CD4-positive, alpha-beta T cell (primary cell): ENCODE measurements at regions not wholly inside any gene's neighbourhood (a gene's known extent, or its start where the extent isn't known, plus 50 kb on each side); places are given as distances from the start of the nearest gene placed in this dataset.

Source experiments
- ATAC-seq: fragments of 200-7000 bp; cut with Tn5 transposase; one replicate; pipeline ENCODE4 v1.10.0; 2022; ENCODE audit warnings: mild to moderate bottlenecking; ENCODE audit not compliant: poor library complexity
- CTCF ChIA-PET: fragments of 350-600 bp; sonication (Branson Sonifier 250); formaldehyde crosslinking; loops from one replicate; lab custom pipeline; 2021; ENCODE audit warnings: antibody characterized with exemption, inconsistent platforms; lab: Charles Lee
- POLR2A ChIA-PET: fragments of 350-600 bp; sonication (Branson Sonifier 250); formaldehyde crosslinking; loops from one replicate; lab custom pipeline; 2021; ENCODE audit warnings: antibody characterized with exemption, inconsistent platforms; lab: Charles Lee
- DNase-seq, 14 experiments: peaks; one replicate each; pipeline ENCODE4 v3.0.0-alpha.2; 2013 to 2020; ENCODE audit warnings: mixed read lengths in 2 of 14
- H3K27ac ChIP-seq, 2 donors: one replicate each; pipeline versions ENCODE4 v1.5.1 to v1.7.0; 2013; ENCODE audit warnings: low read length in 2 of 2, low read depth in 1 of 2, mild to moderate bottlenecking in 1 of 2
- H3K27me3 ChIP-seq, 2 experiments: 1 replicate in 1 of 2; 2 replicates in 1 of 2; pipeline versions ENCODE4 v1.6.1 to v1.7.0; 2013; ENCODE audit warnings: low read length in 2 of 2, control low read depth in 1 of 2, mild to moderate bottlenecking in 1 of 2, moderate library complexity in 1 of 2; ENCODE audit not compliant: insufficient read depth in 2 of 2, control insufficient read depth in 1 of 2
- H3K36me3 ChIP-seq: one replicate; pipeline ENCODE4 v1.6.1; 2013; ENCODE audit warnings: low read length, control low read depth; ENCODE audit not compliant: insufficient read depth
- H3K4me1 ChIP-seq: one replicate; pipeline ENCODE4 v1.6.1; 2013; ENCODE audit warnings: low read length, control low read depth; ENCODE audit not compliant: insufficient read depth
- H3K4me3 ChIP-seq: one replicate; pipeline ENCODE4 v1.5.1; 2013; ENCODE audit warnings: mild to moderate bottlenecking, low read length, moderate library complexity
- H3K9me3 ChIP-seq, 2 experiments: 1 replicate in 1 of 2; 2 replicates in 1 of 2; pipeline versions ENCODE4 v1.6.1 to v1.7.0; 2013; ENCODE audit warnings: low read length in 2 of 2, mild to moderate bottlenecking in 2 of 2, control low read depth in 1 of 2, moderate library complexity in 1 of 2; ENCODE audit not compliant: control insufficient read depth in 1 of 2, insufficient read depth in 1 of 2
- H3K27ac Mint-ChIP-seq: one replicate; pipeline ENCODE4 v1.8.0; 2020; ENCODE audit warnings: mixed read lengths
- H3K27me3 Mint-ChIP-seq: one replicate; pipeline ENCODE4 v1.8.0; 2021; ENCODE audit warnings: mixed read lengths
- H3K36me3 Mint-ChIP-seq: one replicate; pipeline ENCODE4 v1.8.0; 2021; ENCODE audit warnings: low read depth, mixed read lengths
- H3K4me1 Mint-ChIP-seq: one replicate; pipeline ENCODE4 v1.8.0; 2021; ENCODE audit warnings: low read depth, mixed read lengths
- H3K4me3 Mint-ChIP-seq: one replicate; pipeline ENCODE4 v1.8.0; 2020; ENCODE audit warnings: mild to moderate bottlenecking, mixed read lengths
- H3K9me3 Mint-ChIP-seq: one replicate; pipeline ENCODE4 v1.8.0; 2020; ENCODE audit warnings: mixed read lengths
- intact Hi-C, 2 experiments: fragments of 100-400 bp; cut with DNase I in 1 of 2; cut with micrococcal nuclease in 1 of 2; formaldehyde crosslinking; loops; one replicate each; pipeline versions ENCODE4 v1.15.1 to v1.9.0; 2023 to 2025; cut with DNase I, micrococcal nuclease
- TF ChIP-seq, protein P1 (sequence below): fragments of 200-600 bp; IDR thresholded peaks from one replicate; pipeline ENCODE4 v1.8.0; 2022; ENCODE audit warnings: antibody characterized with exemption, mild to moderate bottlenecking

DNA sequence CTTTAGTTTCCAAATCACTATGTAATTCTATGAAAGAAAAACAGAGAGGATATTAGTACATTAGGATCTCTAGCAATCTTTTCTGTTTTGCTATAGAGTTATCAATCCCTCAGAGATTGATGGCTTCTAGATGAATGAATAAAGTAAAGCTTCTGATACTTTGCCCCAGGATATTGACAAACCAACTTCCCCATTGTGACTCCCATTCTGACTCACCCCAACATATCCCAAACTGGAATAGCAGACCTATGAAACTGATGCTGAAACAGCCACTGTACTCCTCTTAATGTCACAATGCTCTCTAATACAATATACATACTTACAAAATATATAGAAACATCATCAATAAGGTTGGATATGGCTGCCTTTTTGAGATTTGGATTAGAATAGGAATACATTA, 442.1 kb upstream of the NR5A2 start:
- no peaks in the 10 kb centered on the region for H3K9me3 ChIP-seq
- no peaks in the 10 kb centered on the region for H3K9me3 Mint-ChIP-seq
- DNase-seq (no peak), ATAC-seq (no peak)
- H3K4me1 ChIP-seq: no peaks in the 10 kb centered on the region
- H3K36me3 ChIP-seq: no peaks in the 10 kb centered on the region
- POLR2A ChIA-PET: no interaction called here
- TF ChIP-seq, protein P1, sequence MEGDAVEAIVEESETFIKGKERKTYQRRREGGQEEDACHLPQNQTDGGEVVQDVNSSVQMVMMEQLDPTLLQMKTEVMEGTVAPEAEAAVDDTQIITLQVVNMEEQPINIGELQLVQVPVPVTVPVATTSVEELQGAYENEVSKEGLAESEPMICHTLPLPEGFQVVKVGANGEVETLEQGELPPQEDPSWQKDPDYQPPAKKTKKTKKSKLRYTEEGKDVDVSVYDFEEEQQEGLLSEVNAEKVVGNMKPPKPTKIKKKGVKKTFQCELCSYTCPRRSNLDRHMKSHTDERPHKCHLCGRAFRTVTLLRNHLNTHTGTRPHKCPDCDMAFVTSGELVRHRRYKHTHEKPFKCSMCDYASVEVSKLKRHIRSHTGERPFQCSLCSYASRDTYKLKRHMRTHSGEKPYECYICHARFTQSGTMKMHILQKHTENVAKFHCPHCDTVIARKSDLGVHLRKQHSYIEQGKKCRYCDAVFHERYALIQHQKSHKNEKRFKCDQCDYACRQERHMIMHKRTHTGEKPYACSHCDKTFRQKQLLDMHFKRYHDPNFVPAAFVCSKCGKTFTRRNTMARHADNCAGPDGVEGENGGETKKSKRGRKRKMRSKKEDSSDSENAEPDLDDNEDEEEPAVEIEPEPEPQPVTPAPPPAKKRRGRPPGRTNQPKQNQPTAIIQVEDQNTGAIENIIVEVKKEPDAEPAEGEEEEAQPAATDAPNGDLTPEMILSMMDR: no peak
- no peaks in the 10 kb centered on the region for H3K27me3 Mint-ChIP-seq
- no peaks in the 10 kb centered on the region for H3K27me3 ChIP-seq
- H3K36me3 Mint-ChIP-seq: no peaks in the 10 kb centered on the region
- H3K4me1 Mint-ChIP-seq: no peaks in the 10 kb centered on the region
- H3K4me3 ChIP-seq: no peak overlapping the region
- H3K27ac ChIP-seq: no peak overlapping the region
- H3K4me3 Mint-ChIP-seq: no peak overlapping the region
- CTCF ChIA-PET: no interaction called here
- H3K27ac Mint-ChIP-seq: no peak overlapping the region
- intact Hi-C loops: no loop called here

- no peak overlapping the region for H3K27ac ChIP-seq
- peaks cover 0 to 5% of the 10 kb centered on the region in 2 experiments for H3K27me3 ChIP-seq
- H3K27me3 Mint-ChIP-seq: no peaks in the 10 kb centered on the region
- H3K36me3 Mint-ChIP-seq: no peaks in the 10 kb centered on the region
- no peak overlapping the region for H3K4me3 Mint-ChIP-seq
- TF ChIP-seq, protein P1: no peak
- H3K9me3 ChIP-seq: no peaks in the 10 kb centered on the region
- H3K27ac Mint-ChIP-seq: no peak overlapping the region
- no peak overlapping the region for H3K4me3 ChIP-seq
- ChIA-PET CTCF (no interaction called here), POLR2A (no interaction called here)
- H3K36me3 ChIP-seq: no peaks in the 10 kb centered on the region
- no peak for ATAC-seq
- intact Hi-C loops: no loop called here
- no peaks in the 10 kb centered on the region for H3K9me3 Mint-ChIP-seq
- no peak for DNase-seq
- no peaks in the 10 kb centered on the region for H3K4me1 ChIP-seq
- H3K4me1 Mint-ChIP-seq: no peaks in the 10 kb centered on the region
Observed at GRCh38 chr1:199590708-199591107, 436.8 kb upstream of the NR5A2 start.

DNA sequence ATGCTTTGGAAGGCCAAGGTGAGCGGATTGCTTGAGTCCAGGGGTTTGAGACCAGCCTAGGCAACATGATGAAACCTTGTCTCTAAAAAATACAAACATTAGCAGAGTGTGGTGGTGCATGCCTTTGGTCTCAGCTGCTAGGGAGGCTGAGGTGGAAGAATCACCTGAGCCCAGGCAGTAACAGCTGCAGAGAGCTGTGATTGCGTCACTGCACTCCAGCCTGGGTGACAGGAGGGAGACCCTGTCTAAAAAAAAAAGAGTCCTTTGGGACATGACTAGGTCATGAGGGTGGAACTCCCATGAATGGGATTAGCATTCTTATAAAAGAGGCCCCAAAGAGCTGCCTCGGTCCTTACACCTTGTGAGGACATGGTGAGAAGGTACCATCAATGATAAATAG, 436.0 kb upstream of the NR5A2 start:
- H3K4me1 ChIP-seq: no peaks in the 10 kb centered on the region
- CTCF ChIA-PET: no interaction called here
- no peak overlapping the region for H3K4me3 ChIP-seq
- peaks cover 0 to 5% of the 10 kb centered on the region in 2 experiments for H3K27me3 ChIP-seq
- intact Hi-C loops: no loop called here
- POLR2A ChIA-PET: no interaction called here
- Mint-ChIP-seq H3K9me3 (no peaks in the 10 kb centered on the region), H3K4me3 (no peak overlapping the region), H3K27ac (no peak overlapping the region), H3K36me3 (no peaks in the 10 kb centered on the region), H3K27me3 (peaks cover 4% of the 10 kb centered on the region), H3K4me1 (no peaks in the 10 kb centered on the region)
- TF ChIP-seq, protein P1: no peak
- no peaks in the 10 kb centered on the region for H3K36me3 ChIP-seq
- DNase-seq: no peak
- peaks cover 0 to 4% of the 10 kb centered on the region in 2 experiments for H3K9me3 ChIP-seq
- no peak for ATAC-seq
- no peak overlapping the region for H3K27ac ChIP-seq
